ENCODE measurements at regions not wholly inside any gene's neighbourhood (a gene's known extent, or its start where the extent isn't known, plus 50 kb on each side); places are given as distances from the start of the nearest gene placed in this dataset.

DNA sequence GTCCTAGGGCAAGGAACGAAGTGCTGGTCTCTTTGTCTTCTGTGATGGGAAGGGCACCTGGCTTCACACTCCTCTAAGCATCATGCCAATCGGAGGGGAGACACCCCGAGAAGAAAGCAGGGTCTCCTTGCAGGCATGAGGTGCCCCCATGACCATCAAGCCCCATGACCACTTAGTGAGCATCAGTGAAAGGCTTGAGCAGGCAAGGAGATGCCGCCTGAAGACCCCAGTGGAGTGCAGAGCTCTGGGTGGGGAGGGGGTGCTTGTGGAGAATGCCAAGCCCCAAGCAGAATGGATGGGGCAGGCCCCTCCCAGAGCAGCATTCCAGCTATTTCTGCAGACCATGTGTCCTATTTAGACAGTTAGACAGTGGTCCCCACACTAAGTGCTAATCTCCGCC is 232.7 kb upstream of the TNRC6C start:
- Histone ChIP-seq H3K36me3 (ENCODE audit: insufficient read depth) (no peaks in the 10 kb centered on the region), H3K4me1 (ENCODE audit: insufficient read depth) (no peaks in the 10 kb centered on the region), H3K4me3 (ENCODE audit: low read depth, low read length) (no peak overlapping the region), H3K27ac (ENCODE audit: low read depth) (no peak overlapping the region)
- WGBS, result 94% methylated on average over 5 of the region's 5 CpGs
- DNase-seq (ENCODE audit: extremely low spot score), result no peak

- Histone ChIP-seq H3K27ac (ENCODE audit: low read depth) (no peak overlapping the region), H3K36me3 (ENCODE audit: insufficient read depth) (no peaks in the 10 kb centered on the region), H3K4me3 (ENCODE audit: low read depth, low read length) (no peak overlapping the region), H3K4me1 (ENCODE audit: insufficient read depth) (no peaks in the 10 kb centered on the region)
- no peak for DNase-seq (ENCODE audit: extremely low spot score)
- WGBS, result 82% methylated on average over 4 of the region's 4 CpGs
Measured at GRCh38 chr17:77726549-77727006, 231.9 kb upstream of the TNRC6C start.

DNA sequence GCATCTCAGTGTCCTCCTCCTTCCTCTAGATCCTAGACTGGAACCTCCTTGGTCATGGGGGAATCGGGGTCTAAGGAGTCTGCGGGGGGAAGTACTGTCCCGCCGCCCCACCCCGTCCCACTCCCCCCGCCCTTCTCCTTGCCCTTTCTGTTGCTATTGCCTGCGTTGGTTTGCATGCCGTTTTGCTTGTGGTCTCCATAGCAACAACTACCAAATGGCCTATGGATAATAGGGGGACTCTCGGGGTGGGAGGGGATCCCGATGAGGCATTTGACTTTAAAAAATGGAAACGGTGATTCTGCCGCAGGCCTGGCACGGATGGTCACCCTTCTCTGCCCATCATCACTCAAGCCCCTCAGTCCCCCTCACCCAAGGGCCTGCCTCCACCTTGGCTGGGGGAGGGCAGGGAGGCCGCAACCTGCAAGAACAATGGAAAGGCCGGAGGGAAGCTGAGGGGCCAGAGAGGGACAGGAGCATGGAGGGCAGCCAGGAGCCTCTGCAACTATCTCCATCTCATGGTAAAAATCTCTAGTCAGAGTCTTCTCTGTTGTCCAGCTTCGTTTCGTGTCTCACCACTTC is 231.4 kb upstream of the TNRC6C start:
- Histone ChIP-seq H3K27ac (ENCODE audit: low read depth) (no peak overlapping the region), H3K4me1 (ENCODE audit: insufficient read depth) (no peaks in the 10 kb centered on the region), H3K4me3 (ENCODE audit: low read depth, low read length) (no peak overlapping the region), H3K36me3 (ENCODE audit: insufficient read depth) (no peaks in the 10 kb centered on the region)
- DNase-seq (ENCODE audit: extremely low spot score), result no peak
- WGBS, result 79% methylated on average over 17 of the region's 17 CpGs

- Histone ChIP-seq H3K4me3 (ENCODE audit: low read depth, low read length) (no peak overlapping the region), H3K36me3 (ENCODE audit: insufficient read depth) (no peaks in the 10 kb centered on the region), H3K4me1 (ENCODE audit: insufficient read depth) (no peaks in the 10 kb centered on the region), H3K27ac (ENCODE audit: low read depth) (no peak overlapping the region)
- no peak for DNase-seq (ENCODE audit: extremely low spot score)
- 76% methylated on average over 2 of the region's 2 CpGs for WGBS
Measured at GRCh38 chr17:77728474-77728795, 230.1 kb upstream of the TNRC6C start.

DNA sequence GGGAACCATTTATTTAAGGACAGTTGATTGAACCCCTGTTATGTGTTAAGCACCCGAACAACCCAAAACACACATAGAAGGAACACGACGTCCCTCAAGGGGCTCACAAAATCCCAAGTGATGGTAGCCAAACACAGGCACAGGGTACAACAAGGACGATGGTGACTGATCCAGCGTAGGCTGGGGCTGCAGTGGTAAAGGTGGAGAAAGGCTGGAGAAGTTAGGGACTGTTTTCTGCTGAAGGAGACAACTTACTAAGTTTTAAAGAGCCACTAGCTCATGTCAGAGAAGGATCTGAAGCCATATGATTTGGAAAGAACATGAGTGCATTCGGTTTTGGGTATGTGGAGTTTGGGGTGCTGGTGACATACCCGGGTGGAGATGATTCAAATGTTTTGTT is 229.6 kb upstream of the TNRC6C start:
- Histone ChIP-seq H3K4me1 (ENCODE audit: insufficient read depth) (no peaks in the 10 kb centered on the region), H3K27ac (ENCODE audit: low read depth) (no peak overlapping the region), H3K4me3 (ENCODE audit: low read depth, low read length) (no peak overlapping the region), H3K36me3 (ENCODE audit: insufficient read depth) (no peaks in the 10 kb centered on the region)
- no peak for DNase-seq (ENCODE audit: extremely low spot score)
- 91% methylated on average over 7 of the region's 7 CpGs for WGBS

DNA sequence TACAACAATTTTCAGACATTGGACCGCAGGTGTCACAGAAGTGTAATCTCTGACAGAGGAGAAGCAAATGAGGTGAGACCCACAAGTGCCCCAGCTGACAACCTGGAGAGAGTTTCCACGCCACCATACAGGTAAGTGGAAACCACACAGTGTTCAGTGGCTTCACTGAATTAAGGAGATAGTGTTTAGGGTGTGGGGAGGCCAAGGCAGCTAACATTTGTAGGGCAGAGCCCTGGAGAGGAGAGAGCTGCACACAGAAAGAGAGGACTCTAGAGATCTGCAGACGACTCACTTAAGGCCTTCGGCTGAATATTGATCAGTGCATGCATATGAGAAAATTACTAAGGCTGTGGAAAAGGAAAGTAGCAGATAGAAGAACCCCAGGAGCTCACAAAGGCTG is 228.9 kb upstream of the TNRC6C start:
- DNase-seq (ENCODE audit: extremely low spot score), result no peak

DNA sequence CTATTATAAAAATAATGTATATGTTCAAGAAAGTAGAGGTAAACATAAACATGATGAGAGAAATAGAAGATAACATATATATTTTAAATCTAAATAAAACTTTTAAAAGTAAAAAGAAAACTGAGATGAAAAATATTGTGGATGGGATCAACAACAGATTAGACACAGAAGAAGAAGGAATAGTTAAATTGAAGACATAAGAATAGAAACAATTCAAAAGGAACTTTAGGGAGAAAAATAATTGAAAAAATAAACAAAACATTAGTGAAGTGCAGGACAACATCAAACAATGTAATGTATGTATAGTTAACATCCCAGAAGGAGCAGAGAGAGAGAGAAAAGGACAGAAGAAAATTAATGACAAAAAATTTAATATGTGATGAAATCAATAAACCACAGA is 228.1 kb upstream of the TNRC6C start:
- DNase-seq (ENCODE audit: extremely low spot score), result no peak
- Histone ChIP-seq H3K36me3 (ENCODE audit: insufficient read depth) (no peaks in the 10 kb centered on the region), H3K4me3 (ENCODE audit: low read depth, low read length) (no peak overlapping the region), H3K4me1 (ENCODE audit: insufficient read depth) (peaks cover 1% of the 10 kb centered on the region), H3K27ac (ENCODE audit: low read depth) (no peak overlapping the region)

More for the DNA sequence above, 228.9 kb upstream of the TNRC6C start:
- Histone ChIP-seq H3K4me1 (ENCODE audit: insufficient read depth) (no peaks in the 10 kb centered on the region), H3K27ac (ENCODE audit: low read depth) (no peak overlapping the region), H3K4me3 (ENCODE audit: low read depth, low read length) (no peak overlapping the region), H3K36me3 (ENCODE audit: insufficient read depth) (no peaks in the 10 kb centered on the region)
- 88% methylated on average over 4 of the region's 4 CpGs for WGBS

GRCh38 chr17:77733576-77734296 is 224.8 kb upstream of the TNRC6C start:
- H3K27ac ChIP-seq (ENCODE audit: low read depth), result no peak overlapping the region
- no peak overlapping the region for H3K4me3 ChIP-seq (ENCODE audit: low read depth, low read length)
- 56% methylated on average over 8 of the region's 8 CpGs for WGBS
- no peak for DNase-seq (ENCODE audit: extremely low spot score)
- H3K4me1 ChIP-seq (ENCODE audit: insufficient read depth), result peaks cover 1% of the 10 kb centered on the region
- no peaks in the 10 kb centered on the region for H3K36me3 ChIP-seq (ENCODE audit: insufficient read depth)

GRCh38 chr17:77734371-77735080 is 224.0 kb upstream of the TNRC6C start:
- peak; percentile 76 for DNase-seq (ENCODE audit: extremely low spot score)
- H3K27ac ChIP-seq (ENCODE audit: low read depth), result peak overlapping the region; percentile 56
- H3K4me1 ChIP-seq (ENCODE audit: insufficient read depth), result peaks cover 1% of the 10 kb centered on the region
- H3K36me3 ChIP-seq (ENCODE audit: insufficient read depth), result no peaks in the 10 kb centered on the region
- no peak overlapping the region for H3K4me3 ChIP-seq (ENCODE audit: low read depth, low read length)
- WGBS, result 8% methylated on average over 19 of the region's 19 CpGs

- Histone ChIP-seq H3K36me3 (ENCODE audit: insufficient read depth) (no peaks in the 10 kb centered on the region), H3K4me1 (ENCODE audit: insufficient read depth) (peaks cover 1% of the 10 kb centered on the region), H3K27ac (ENCODE audit: low read depth) (peak overlapping the region; percentile 56), H3K4me3 (ENCODE audit: low read depth, low read length) (no peak overlapping the region)
- 15% methylated on average over 10 of the region's 10 CpGs for WGBS
- no peak for DNase-seq (ENCODE audit: extremely low spot score)
Measured at GRCh38 chr17:77735081-77735565, 223.4 kb upstream of the TNRC6C start.

GRCh38 chr17:77735566-77736198 is 222.8 kb upstream of the TNRC6C start:
- Histone ChIP-seq H3K4me1 (ENCODE audit: insufficient read depth) (peaks cover 1% of the 10 kb centered on the region), H3K27ac (ENCODE audit: low read depth) (peak overlapping the region; percentile 51), H3K36me3 (ENCODE audit: insufficient read depth) (no peaks in the 10 kb centered on the region), H3K4me3 (ENCODE audit: low read depth, low read length) (no peak overlapping the region)
- peak; percentile 62 for DNase-seq (ENCODE audit: extremely low spot score)
- 25% methylated on average over 7 of the region's 7 CpGs for WGBS

DNA sequence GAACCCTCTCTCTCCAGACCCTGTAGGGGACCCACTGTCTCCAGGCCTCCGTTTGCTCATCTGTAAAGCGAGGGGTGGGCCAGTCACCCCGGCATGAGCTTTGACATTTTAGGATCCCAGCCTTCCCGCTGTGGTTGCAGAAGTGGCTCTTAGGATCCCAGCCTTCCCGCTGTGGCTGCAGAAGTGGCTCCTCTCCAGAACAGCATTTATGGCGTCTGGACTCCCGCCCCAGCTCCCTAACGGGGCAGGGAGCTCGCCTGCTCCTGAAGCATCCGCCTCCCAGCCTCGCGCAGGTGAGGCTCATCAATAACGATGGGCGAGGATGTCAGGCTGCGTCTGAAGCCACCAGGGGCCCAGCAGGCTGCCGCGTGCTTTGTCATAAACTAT is 222.3 kb upstream of the TNRC6C start:
- WGBS, result 20% methylated on average over 17 of the region's 17 CpGs
- Histone ChIP-seq H3K36me3 (ENCODE audit: insufficient read depth) (no peaks in the 10 kb centered on the region), H3K4me1 (ENCODE audit: insufficient read depth) (peaks cover 1% of the 10 kb centered on the region), H3K27ac (ENCODE audit: low read depth) (no peak overlapping the region), H3K4me3 (ENCODE audit: low read depth, low read length) (no peak overlapping the region)
- DNase-seq (ENCODE audit: extremely low spot score), result no peak

DNA sequence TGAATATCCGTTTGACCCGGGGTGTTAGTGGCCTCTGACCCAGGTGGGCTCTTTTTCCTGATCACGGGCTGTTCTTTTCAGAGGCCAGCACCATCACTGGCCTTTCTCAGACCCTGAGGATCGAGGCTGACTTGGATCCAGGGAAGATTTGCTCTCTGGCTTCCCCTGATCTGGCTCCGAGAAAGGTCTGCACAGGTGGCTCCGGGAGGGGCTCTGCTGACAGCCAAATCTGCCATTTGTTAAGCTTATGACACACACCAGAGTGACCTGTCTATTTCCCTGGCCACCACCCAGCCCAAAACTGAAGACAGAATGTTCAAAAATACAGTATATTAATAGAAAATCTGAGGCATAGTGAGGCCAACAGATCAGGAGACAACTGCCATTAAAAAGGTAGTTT is 221.8 kb upstream of the TNRC6C start:
- no peak overlapping the region for H3K27ac ChIP-seq (ENCODE audit: low read depth)
- WGBS, result 66% methylated on average over 6 of the region's 6 CpGs
- no peak overlapping the region for H3K4me3 ChIP-seq (ENCODE audit: low read depth, low read length)
- DNase-seq (ENCODE audit: extremely low spot score), result no peak
- no peaks in the 10 kb centered on the region for H3K36me3 ChIP-seq (ENCODE audit: insufficient read depth)
- H3K4me1 ChIP-seq (ENCODE audit: insufficient read depth), result peaks cover 1% of the 10 kb centered on the region
